OCI-LY7 (cell line): ENCODE measurements at regions not wholly inside any gene's neighbourhood (a gene's known extent, or its start where the extent isn't known, plus 50 kb on each side); places are given as distances from the start of the nearest gene placed in this dataset.

Experiments
- BruUV-seq: library from RNA; stranded (reverse); fragments of 400-500 nt; replicated peaks from 2 replicates; lab custom pipeline; 2021; lab: Mats Ljungman, UMichigan
- CTCF ChIA-PET: fragments of 300-600 bp; sonication (Branson Sonifier 250); formaldehyde crosslinking; loops from one replicate; lab custom pipeline; 2022; ENCODE audit warnings: antibody characterized with exemption; ENCODE audit not compliant: unreplicated experiment; lab: Charles Lee
- POLR2A ChIA-PET: fragments of 300-600 bp; sonication (Branson Sonifier 250); formaldehyde crosslinking; loops from one replicate; lab custom pipeline; 2022; ENCODE audit warnings: antibody characterized with exemption; lab: Charles Lee
- DNase-seq: peaks from one replicate; pipeline ENCODE4 v3.0.0-alpha.2; 2015; ENCODE audit warnings: low spot score
- H2AFZ ChIP-seq: fragments of 200-600 bp; sonication (generic), shearing (Covaris generic); 2 replicates; pipeline ENCODE4 v1.6.1; 2014; ENCODE audit warnings: mild to moderate bottlenecking, antibody characterized with exemption, low read length, moderate library complexity
- H3K27ac ChIP-seq: fragments of 200-600 bp; sonication (generic); 2 replicates; pipeline ENCODE4 v1.5.1; 2014; ENCODE audit warnings: mixed run types, low read depth, mild to moderate bottlenecking, moderate library complexity, low read length, inconsistent platforms; ENCODE audit not compliant: poor library complexity, severe bottlenecking
- H3K36me3 ChIP-seq: fragments of 200-600 bp; sonication (generic); 2 replicates; pipeline ENCODE4 v1.6.1; 2014; ENCODE audit warnings: mild to moderate bottlenecking, antibody characterized with exemption, low read length, moderate library complexity, mixed read lengths; ENCODE audit not compliant: insufficient read depth
- H3K4me1 ChIP-seq: fragments of 200-600 bp; sonication (generic); 2 replicates; pipeline ENCODE4 v1.5.1; 2014; ENCODE audit warnings: mild to moderate bottlenecking, low read length; ENCODE audit not compliant: insufficient read depth, poor library complexity, severe bottlenecking
- H3K4me2 ChIP-seq: fragments of 200-600 bp; sonication (generic); 2 replicates; pipeline ENCODE4 v1.6.1; 2014; ENCODE audit warnings: mild to moderate bottlenecking, low read length
- H3K4me3 ChIP-seq: fragments of 200-600 bp; sonication (generic); 2 replicates; pipeline ENCODE4 v1.5.1; 2014; ENCODE audit warnings: mild to moderate bottlenecking, low read depth, low read length; ENCODE audit not compliant: poor library complexity, severe bottlenecking
- H3K79me2 ChIP-seq: fragments of 200-600 bp; sonication (generic); 2 replicates; pipeline ENCODE4 v1.6.1; 2016; ENCODE audit warnings: low read depth, mild to moderate bottlenecking, low read length, moderate library complexity, mixed read lengths; ENCODE audit not compliant: insufficient read depth
- H3K9me2 ChIP-seq: fragments of 200-600 bp; sonication (generic); 2 replicates; pipeline ENCODE4 v1.6.1; 2016; ENCODE audit warnings: mild to moderate bottlenecking, low read length, mixed read lengths; ENCODE audit not compliant: insufficient read depth
- H3K9me3 ChIP-seq: fragments of 200-600 bp; sonication (generic); 2 replicates; pipeline ENCODE4 v1.6.1; 2014; ENCODE audit warnings: mild to moderate bottlenecking, mixed run types, low read length, mixed read lengths
- H4K20me1 ChIP-seq: fragments of 200-600 bp; sonication (generic); 2 replicates; pipeline ENCODE4 v1.6.1; 2014; ENCODE audit warnings: mild to moderate bottlenecking, antibody characterized with exemption, low read length, moderate library complexity, mixed read lengths; ENCODE audit not compliant: insufficient read depth
- EZH2phosphoT487 ChIP-seq: fragments of 200-600 bp; sonication (generic); IDR thresholded peaks from 2 replicates; pipeline ENCODE4 v1.6.1; 2018; ENCODE audit warnings: low read depth, borderline replicate concordance, mild to moderate bottlenecking, mixed run types, antibody characterized with exemption, low read length, moderate library complexity, mixed read lengths
- intact Hi-C: fragments of 100-400 bp; cut with micrococcal nuclease; formaldehyde crosslinking; loops from one replicate; pipeline ENCODE4 v1.10.0; 2022; ENCODE audit not compliant: unreplicated experiment
- TF ChIP-seq, protein P1 (sequence below): fragments of 200-600 bp; sonication (generic); conservative IDR thresholded peaks from 2 replicates; pipeline ENCODE4 v1.5.1; 2014; ENCODE audit warnings: mild to moderate bottlenecking, antibody characterized with exemption, low read length, moderate library complexity, mixed read lengths

DNA sequence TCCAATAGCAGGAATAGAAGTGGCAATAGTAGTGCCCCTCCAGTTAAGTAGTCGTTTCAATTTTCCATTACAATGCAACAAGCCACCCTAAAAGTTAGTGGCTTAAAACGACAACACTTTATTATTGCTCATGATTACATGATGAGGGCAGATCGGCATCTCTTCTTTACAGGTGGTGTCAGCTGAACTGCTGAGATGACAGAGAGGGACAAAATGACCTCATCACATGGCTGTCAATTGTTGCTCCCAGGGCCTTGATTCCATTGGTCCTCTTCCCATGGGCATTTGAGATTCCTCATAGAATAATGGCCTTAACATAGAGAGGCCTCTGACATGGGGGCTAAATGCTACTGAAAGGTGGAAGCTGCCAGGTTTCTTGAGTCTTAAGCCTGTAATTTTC is 679.8 kb upstream of the KLHL1 start:
- no peaks in the 10 kb centered on the region for H3K36me3 ChIP-seq
- no peaks in the 10 kb centered on the region for H3K9me2 ChIP-seq
- ChIA-PET POLR2A (interaction anchor here (1.1 kb wide), 1 partner anchor 10 kb away, joined by 3 read pairs; no protein-coding TSS in a partner anchor), CTCF (no interaction called here)
- H3K4me1 ChIP-seq: no peaks in the 10 kb centered on the region
- H3K9me3 ChIP-seq: no peaks in the 10 kb centered on the region
- H3K79me2 ChIP-seq: no peaks in the 10 kb centered on the region
- no peaks in the 10 kb centered on the region for H4K20me1 ChIP-seq
- intact Hi-C loops: no loop called here
- no peak overlapping the region for H2AFZ ChIP-seq
- no peak overlapping the region for H3K4me3 ChIP-seq
- H3K4me2 ChIP-seq: no peak overlapping the region
- H3K27ac ChIP-seq: no peak overlapping the region
- TF ChIP-seq, protein P1, sequence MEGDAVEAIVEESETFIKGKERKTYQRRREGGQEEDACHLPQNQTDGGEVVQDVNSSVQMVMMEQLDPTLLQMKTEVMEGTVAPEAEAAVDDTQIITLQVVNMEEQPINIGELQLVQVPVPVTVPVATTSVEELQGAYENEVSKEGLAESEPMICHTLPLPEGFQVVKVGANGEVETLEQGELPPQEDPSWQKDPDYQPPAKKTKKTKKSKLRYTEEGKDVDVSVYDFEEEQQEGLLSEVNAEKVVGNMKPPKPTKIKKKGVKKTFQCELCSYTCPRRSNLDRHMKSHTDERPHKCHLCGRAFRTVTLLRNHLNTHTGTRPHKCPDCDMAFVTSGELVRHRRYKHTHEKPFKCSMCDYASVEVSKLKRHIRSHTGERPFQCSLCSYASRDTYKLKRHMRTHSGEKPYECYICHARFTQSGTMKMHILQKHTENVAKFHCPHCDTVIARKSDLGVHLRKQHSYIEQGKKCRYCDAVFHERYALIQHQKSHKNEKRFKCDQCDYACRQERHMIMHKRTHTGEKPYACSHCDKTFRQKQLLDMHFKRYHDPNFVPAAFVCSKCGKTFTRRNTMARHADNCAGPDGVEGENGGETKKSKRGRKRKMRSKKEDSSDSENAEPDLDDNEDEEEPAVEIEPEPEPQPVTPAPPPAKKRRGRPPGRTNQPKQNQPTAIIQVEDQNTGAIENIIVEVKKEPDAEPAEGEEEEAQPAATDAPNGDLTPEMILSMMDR: no peak
- no peak for TF ChIP-seq EZH2phosphoT487
- BruUV-seq: no TSS peak
- DNase-seq: no peak

DNA sequence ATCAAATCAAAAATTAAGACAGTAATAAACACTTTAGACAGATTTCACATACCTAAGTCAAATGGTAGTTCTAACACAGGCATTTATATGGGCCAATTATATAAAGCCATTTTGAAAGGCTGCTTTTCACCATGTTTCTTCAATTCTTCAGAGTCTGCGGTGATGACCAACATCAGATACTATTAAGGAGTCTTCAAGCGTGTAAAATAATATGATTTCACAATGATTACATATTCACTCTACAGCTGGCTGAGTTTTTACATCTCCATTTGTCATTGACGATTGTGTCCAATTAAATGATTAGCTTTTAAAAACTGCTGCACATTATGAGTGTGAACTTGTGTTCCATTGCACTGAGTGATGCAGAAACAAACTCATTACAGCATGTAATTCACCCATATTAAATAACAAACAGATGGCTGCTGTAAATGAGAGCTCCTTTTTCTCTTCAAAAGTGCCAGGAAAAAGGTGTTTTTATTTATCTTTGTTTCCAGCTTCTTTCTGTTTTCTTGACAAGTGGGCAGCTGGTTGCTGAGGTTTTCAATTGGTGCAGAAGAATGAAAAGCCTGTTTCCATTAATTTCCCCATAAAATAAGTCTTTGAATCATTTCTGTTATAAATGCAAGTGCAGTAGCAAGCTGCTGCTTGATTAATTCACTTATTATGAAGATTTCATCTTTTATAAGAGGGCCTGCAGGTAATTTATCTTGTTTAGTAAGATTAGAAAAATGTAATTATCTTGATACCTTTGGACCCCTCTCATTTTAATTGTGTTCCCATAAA is 676.1 kb upstream of the KLHL1 start:
- no TSS peak for BruUV-seq
- intact Hi-C loops: no loop called here
- H3K4me2 ChIP-seq: no peak overlapping the region
- ChIA-PET POLR2A (interaction anchor here (0.9 kb wide), 1 partner anchor 63 kb away, joined by 4 read pairs; no protein-coding TSS in a partner anchor), CTCF (no interaction called here)
- H4K20me1 ChIP-seq: no peaks in the 10 kb centered on the region
- H3K9me2 ChIP-seq: no peaks in the 10 kb centered on the region
- no peak overlapping the region for H3K27ac ChIP-seq
- no peak overlapping the region for H2AFZ ChIP-seq
- H3K4me1 ChIP-seq: no peaks in the 10 kb centered on the region
- no peak for DNase-seq
- no peaks in the 10 kb centered on the region for H3K79me2 ChIP-seq
- no peaks in the 10 kb centered on the region for H3K9me3 ChIP-seq
- H3K36me3 ChIP-seq: no peaks in the 10 kb centered on the region
- no peak overlapping the region for H3K4me3 ChIP-seq
- no peak for TF ChIP-seq EZH2phosphoT487
- TF ChIP-seq, protein P1: no peak

DNA sequence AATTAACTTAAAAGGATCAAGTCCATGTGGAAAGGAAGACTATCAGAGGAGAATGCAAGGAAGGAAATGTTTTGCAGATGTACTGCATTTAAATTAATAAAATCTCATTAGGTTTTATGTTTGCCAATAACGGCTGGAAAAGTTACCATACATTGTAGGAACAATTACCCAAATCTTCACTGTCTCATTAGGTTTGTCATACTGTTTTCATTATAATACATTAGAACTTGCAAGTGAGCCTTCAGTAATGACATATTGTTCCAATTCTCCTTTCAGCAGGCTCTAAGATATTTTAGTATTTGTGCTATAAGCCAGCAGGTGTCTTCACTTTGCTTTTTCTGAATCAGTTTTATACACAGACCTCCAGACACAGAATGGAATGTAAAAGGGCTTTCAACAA is 661.6 kb upstream of the KLHL1 start:
- H3K4me2 ChIP-seq: no peak overlapping the region
- no peak for TF ChIP-seq EZH2phosphoT487
- TF ChIP-seq, protein P1: no peak
- H4K20me1 ChIP-seq: no peaks in the 10 kb centered on the region
- POLR2A ChIA-PET: interaction anchor here (0.8 kb wide), 1 partner anchor 663 kb away, joined by 3 read pairs; no protein-coding TSS in a partner anchor
- intact Hi-C loops: no loop called here
- no peaks in the 10 kb centered on the region for H3K79me2 ChIP-seq
- H2AFZ ChIP-seq: no peak overlapping the region
- no peak overlapping the region for H3K4me3 ChIP-seq
- no peaks in the 10 kb centered on the region for H3K9me2 ChIP-seq
- no peak for DNase-seq
- no peaks in the 10 kb centered on the region for H3K9me3 ChIP-seq
- CTCF ChIA-PET: no interaction called here
- H3K27ac ChIP-seq: no peak overlapping the region
- H3K36me3 ChIP-seq: no peaks in the 10 kb centered on the region
- BruUV-seq: no TSS peak
- H3K4me1 ChIP-seq: no peaks in the 10 kb centered on the region
